SK-N-SH (cell line): ENCODE measurements at regions not wholly inside any gene's neighbourhood (a gene's known extent, or its start where the extent isn't known, plus 50 kb on each side); places are given as distances from the start of the nearest gene placed in this dataset.

Experiments
- CTCF ChIA-PET: fragments of 300-600, 350-600 bp; formaldehyde crosslinking; extraction: SDS; loops from one replicate; lab custom pipeline; 2021; lab: Yijun Ruan, JAX
- POLR2A ChIA-PET: fragments of 350-600 bp; sonication (Branson Sonifier 250); formaldehyde crosslinking; extraction: SDS; loops from one replicate; lab custom pipeline; 2020; ENCODE audit warnings: antibody characterized with exemption, inconsistent platforms; lab: Yijun Ruan, JAX
- DNase-seq: peaks from one replicate; pipeline ENCODE4 v3.0.0; 2012
- H2AFZ ChIP-seq: fragments of 200-600 bp; sonication (generic); 2 replicates; pipeline ENCODE4 v1.8.1; 2016; ENCODE audit warnings: antibody characterized with exemption, mild to moderate bottlenecking, low read depth
- H3F3A ChIP-seq: fragments of 200-600 bp; sonication (generic); replicated peaks from 2 replicates; pipeline ENCODE3; 2016; ENCODE audit warnings: antibody characterized with exemption, mild to moderate bottlenecking; ENCODE audit not compliant: insufficient read depth
- H3K27ac ChIP-seq, 2 experiments: fragments of 200-500 bp in 1 of 2; fragments of 200-600 bp in 1 of 2; sonication (Bioruptor generic) in 1 of 2; sonication (generic), shearing (Covaris generic) in 1 of 2; 2 replicates each; pipeline versions ENCODE4 v1.5.1 to v1.6.1; 2014 to 2016; ENCODE audit warnings: low read depth in 2 of 2, inconsistent platforms in 1 of 2, low read length in 1 of 2, mild to moderate bottlenecking in 1 of 2, mixed read lengths in 1 of 2
- H3K27me3 ChIP-seq: fragments of 200-600 bp; sonication (generic), shearing (Covaris generic); 2 replicates; pipeline ENCODE4 v1.6.1; 2016; ENCODE audit warnings: mixed run types; ENCODE audit not compliant: insufficient read depth
- H3K36me3 ChIP-seq, 2 experiments: fragments of 200-500 bp in 1 of 2; fragments of 200-600 bp in 1 of 2; sonication (Bioruptor generic) in 1 of 2; sonication (generic) in 1 of 2; replicated peaks in 1 of 2; 2 replicates each; pipeline versions ENCODE3 to v1.5.1; 2014 to 2016; ENCODE audit warnings: low read length in 1 of 2, mild to moderate bottlenecking in 1 of 2; ENCODE audit not compliant: insufficient read depth in 2 of 2, control insufficient read depth in 1 of 2
- H3K4me1 ChIP-seq, 2 experiments: fragments of 200-500 bp in 1 of 2; fragments of 200-600 bp in 1 of 2; sonication (Bioruptor generic) in 1 of 2; sonication (generic), shearing (Covaris generic) in 1 of 2; 2 replicates each; pipeline versions ENCODE4 v1.5.1 to v1.6.1; 2014 to 2016; ENCODE audit warnings: low read depth in 1 of 2, low read length in 1 of 2, mixed run types in 1 of 2; ENCODE audit not compliant: insufficient read depth in 2 of 2, control insufficient read depth in 1 of 2
- H3K4me2 ChIP-seq: fragments of 200-600 bp; sonication (generic), shearing (Covaris generic); 2 replicates; pipeline ENCODE4 v1.6.1; 2017; ENCODE audit warnings: mixed run types
- H3K4me3 ChIP-seq, 2 experiments: fragments of 200-500 bp in 1 of 2; fragments of 200-600 bp in 1 of 2; sonication (Bioruptor generic) in 1 of 2; sonication (generic), shearing (Covaris generic) in 1 of 2; 2 replicates each; pipeline versions ENCODE4 v1.5.1 to v1.8.1; 2014 to 2016; ENCODE audit warnings: low read depth in 2 of 2, inconsistent platforms in 1 of 2, low read length in 1 of 2, mild to moderate bottlenecking in 1 of 2, mixed read lengths in 1 of 2, moderate library complexity in 1 of 2
- H3K79me2 ChIP-seq: fragments of 200-600 bp; sonication (generic); 2 replicates; pipeline ENCODE4 v1.8.1; 2017; ENCODE audit warnings: mild to moderate bottlenecking; ENCODE audit not compliant: insufficient read depth
- H3K9ac ChIP-seq: fragments of 200-600 bp; sonication (generic); 2 replicates; pipeline ENCODE4 v1.6.1; 2017; ENCODE audit warnings: mixed run types
- H3K9me2 ChIP-seq: fragments of 200-600 bp; sonication (generic); 2 replicates; pipeline ENCODE4 v1.6.1; 2017; ENCODE audit warnings: mixed run types
- H3K9me3 ChIP-seq: fragments of 200-600 bp; sonication (generic); 2 replicates; pipeline ENCODE4 v1.6.1; 2017; ENCODE audit warnings: mixed run types, mild to moderate bottlenecking, moderate library complexity
- H4K20me1 ChIP-seq: fragments of 200-600 bp; sonication (generic); 2 replicates; pipeline ENCODE4 v1.6.1; 2017; ENCODE audit warnings: mild to moderate bottlenecking, mixed run types; ENCODE audit not compliant: insufficient read depth
- ELF1 ChIP-seq: IDR thresholded peaks from 2 replicates; pipeline ENCODE4 v1.4.0; 2012
- EP300 ChIP-seq, 2 experiments: IDR thresholded peaks; 2 replicates each; pipeline versions ENCODE4 v1.4.0 to v1.6.1; 2012; ENCODE audit warnings: borderline replicate concordance in 1 of 2, low read depth in 1 of 2, low read length in 1 of 2
- FOXM1 ChIP-seq: IDR thresholded peaks from 2 replicates; pipeline ENCODE4 v1.4.0; 2012; ENCODE audit warnings: low read depth, mild to moderate bottlenecking
- IRF3 ChIP-seq: fragments of 150-350 bp; IDR thresholded peaks from 2 replicates; pipeline ENCODE4 v1.6.1; 2016; ENCODE audit warnings: mild to moderate bottlenecking, low read depth, low read length
- JUND ChIP-seq: IDR thresholded peaks from 2 replicates; pipeline ENCODE4 v1.4.0; 2012
- MEF2A ChIP-seq: IDR thresholded peaks from 2 replicates; pipeline ENCODE4 v1.4.0; 2012; ENCODE audit warnings: low read depth, borderline replicate concordance
- NRF1 ChIP-seq: IDR thresholded peaks from 2 replicates; pipeline ENCODE4 v1.6.1; 2012; ENCODE audit warnings: low read depth, mild to moderate bottlenecking, low read length
- RFX5 ChIP-seq: IDR thresholded peaks from 2 replicates; pipeline ENCODE4 v1.6.1; 2012; ENCODE audit warnings: mild to moderate bottlenecking, improper control_type of control experiment, low read length
- SMC3 ChIP-seq: IDR thresholded peaks from 2 replicates; pipeline ENCODE4 v1.6.1; 2012; ENCODE audit warnings: low read depth, low read length, improper control_type of control experiment
- USF2 ChIP-seq: fragments of 150-350 bp; IDR thresholded peaks from 2 replicates; pipeline ENCODE4 v1.6.1; 2017; ENCODE audit warnings: antibody characterized with exemption, low read length, low read depth, borderline replicate concordance
- ZBTB33 ChIP-seq: IDR thresholded peaks from 2 replicates; pipeline ENCODE4 v1.4.0; 2012; ENCODE audit warnings: low read depth, borderline replicate concordance
- WGBS: methylation state at CpG from one replicate; pipeline ENCODE4 v1.1.6; 2017; ENCODE audit warnings: low lambda C conversion rate; 5-methylcytosine and 5-hydroxymethylcytosine counted together

- no peak for TF ChIP-seq IRF3
- H3K27me3 ChIP-seq: no peaks in the 10 kb centered on the region
- H3K4me3 ChIP-seq: no peak overlapping the region
- H3K36me3 ChIP-seq: no peaks in the 10 kb centered on the region
- no peak overlapping the region for H2AFZ ChIP-seq
- H3K79me2 ChIP-seq: no peaks in the 10 kb centered on the region
- H3F3A ChIP-seq: no peaks in the 10 kb centered on the region
- POLR2A ChIA-PET: no interaction called here
- DNase-seq: no peak
- no peaks in the 10 kb centered on the region; a peak in 1 of 4 replicates for H3K4me1 ChIP-seq
- H3K9me2 ChIP-seq: no peaks in the 10 kb centered on the region
- H3K27ac ChIP-seq: no peak overlapping the region
- no peak overlapping the region for H3K4me2 ChIP-seq
- 37% methylated on average over 2 of the region's 2 CpGs for WGBS
- no peaks in the 10 kb centered on the region for H4K20me1 ChIP-seq
- no peak overlapping the region for H3K9ac ChIP-seq
- CTCF ChIA-PET: interaction anchor here (1.0 to 2.4 kb wide), 3 partner anchors 9 to 19 kb away, joined by 3 to 10 read pairs (median 9); no protein-coding TSS in a partner anchor
- H3K9me3 ChIP-seq: no peaks in the 10 kb centered on the region
Observed at GRCh38 chr1:112317140-112317539, 78.9 kb upstream of the CTTNBP2NL start.

GRCh38 chr1:112317611-112318062 lies 78.4 kb upstream of the CTTNBP2NL start:
- ChIA-PET POLR2A (no interaction called here), CTCF (interaction anchor here (1.8 to 2.4 kb wide), 3 partner anchors 10 to 19 kb away, joined by 7 to 10 read pairs (median 9); no protein-coding TSS in a partner anchor)
- no peaks in the 10 kb centered on the region for H3F3A ChIP-seq
- H3K27ac ChIP-seq: no peak overlapping the region
- no peak overlapping the region for H3K4me3 ChIP-seq
- no peak overlapping the region for H2AFZ ChIP-seq
- H3K9me2 ChIP-seq: no peaks in the 10 kb centered on the region
- H3K4me1 ChIP-seq: no peaks in the 10 kb centered on the region; a peak in 2 of 4 replicates
- H3K79me2 ChIP-seq: no peaks in the 10 kb centered on the region
- no peak for DNase-seq
- H3K4me2 ChIP-seq: no peak overlapping the region
- TF ChIP-seq USF2: no peak
- TF ChIP-seq JUND: no peak
- no peak for TF ChIP-seq NRF1
- no peak for TF ChIP-seq ZBTB33
- TF ChIP-seq IRF3: no peak
- no peak for TF ChIP-seq EP300 (IDR thresholded peaks at IDR 0.05; ENCODE audit: borderline replicate concordance in 1 of 2, low read depth in 1 of 2, low read length in 1 of 2)
- TF ChIP-seq SMC3: no peak
- no peak for TF ChIP-seq ELF1
- no peak for TF ChIP-seq FOXM1
- TF ChIP-seq RFX5: no peak
- TF ChIP-seq MEF2A: no peak
- no peaks in the 10 kb centered on the region for H4K20me1 ChIP-seq
- no peaks in the 10 kb centered on the region for H3K36me3 ChIP-seq
- 47% methylated on average over 6 of the region's 6 CpGs for WGBS
- no peak overlapping the region for H3K9ac ChIP-seq
- H3K9me3 ChIP-seq: no peaks in the 10 kb centered on the region
- H3K27me3 ChIP-seq: no peaks in the 10 kb centered on the region; the same call in 1 of the 2 replicates
